NCI-H748 (cell line): ENCODE measurements at regions not wholly inside any gene's neighbourhood (a gene's known extent, or its start where the extent isn't known, plus 50 kb on each side); places are given as distances from the start of the nearest gene placed in this dataset.

Experiments used
- DNase-seq: peaks from one replicate; lab custom pipeline; 2025; ENCODE audit not compliant: unreplicated experiment; lab: John Stamatoyannopoulos, UW

GRCh38 chr12:3931206-3931605 lies 58.0 kb upstream of the PARP11 start:
- no peak for DNase-seq

DNA sequence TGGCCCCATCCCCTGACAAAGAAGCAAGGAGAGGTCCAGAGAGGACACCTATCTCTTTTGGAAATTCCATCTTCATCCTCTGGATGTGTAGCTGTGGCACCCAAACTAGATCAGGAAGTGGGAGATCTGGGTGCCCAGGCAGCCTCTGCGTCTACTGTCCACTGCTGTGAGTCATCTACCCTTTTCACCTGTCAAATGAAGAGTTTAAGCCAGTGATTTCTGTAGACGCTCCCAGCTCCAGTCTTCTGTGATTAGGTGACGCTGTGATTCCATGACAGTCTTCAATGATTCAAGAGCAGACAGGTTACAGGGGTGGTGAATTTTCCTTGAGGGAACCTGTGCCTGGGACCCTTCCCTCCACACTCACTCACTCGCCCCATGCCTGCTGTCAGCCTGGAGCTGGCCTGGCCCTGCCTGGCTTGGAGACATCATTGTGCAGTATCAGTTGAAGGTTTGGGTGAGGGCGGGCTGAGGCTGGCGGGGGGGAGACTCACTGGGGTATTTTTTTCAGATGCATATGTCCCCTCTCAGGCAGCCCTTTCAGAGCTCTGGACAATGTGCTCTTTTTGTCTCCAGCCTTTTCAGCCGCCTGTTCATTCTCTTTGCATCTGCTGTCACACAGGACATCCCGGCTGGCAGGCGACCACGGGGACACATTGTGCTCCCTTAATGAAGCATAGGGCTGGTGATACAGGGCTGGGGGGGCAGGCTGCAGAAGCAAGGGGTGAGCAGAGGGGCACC lies 56.8 kb upstream of the PARP11 start:
- no peak for DNase-seq

DNA sequence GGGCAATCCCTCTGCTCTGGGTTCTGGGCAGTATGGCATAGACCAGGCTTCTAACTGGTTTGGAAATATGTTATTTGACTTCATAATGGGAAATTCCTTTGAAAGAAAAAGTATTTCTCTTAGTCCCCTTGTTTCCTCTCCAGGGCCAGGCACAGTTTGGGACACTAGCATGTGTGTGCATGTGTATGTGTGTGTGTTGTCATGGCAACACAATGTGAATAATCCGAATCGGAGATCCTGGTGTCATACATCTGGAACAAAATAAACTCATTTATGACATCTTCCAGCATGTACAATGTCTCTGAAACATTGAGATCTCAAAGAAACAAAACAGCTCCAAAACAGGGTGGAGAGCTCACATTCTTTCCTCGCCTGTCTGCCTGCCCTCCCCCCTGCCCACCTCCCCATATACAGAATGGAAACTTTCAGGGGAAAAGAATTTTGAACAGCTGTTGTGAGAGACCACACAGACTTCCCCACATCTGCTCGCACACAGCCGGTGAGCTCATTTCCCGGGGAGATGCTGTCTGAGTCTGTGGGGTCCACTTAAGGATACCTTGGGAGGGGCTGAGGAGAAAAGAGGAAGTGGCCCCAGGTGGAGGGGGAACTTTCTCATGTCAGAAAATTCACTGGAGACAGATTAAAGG lies 55.5 kb upstream of the PARP11 start:
- DNase-seq = no peak

DNA sequence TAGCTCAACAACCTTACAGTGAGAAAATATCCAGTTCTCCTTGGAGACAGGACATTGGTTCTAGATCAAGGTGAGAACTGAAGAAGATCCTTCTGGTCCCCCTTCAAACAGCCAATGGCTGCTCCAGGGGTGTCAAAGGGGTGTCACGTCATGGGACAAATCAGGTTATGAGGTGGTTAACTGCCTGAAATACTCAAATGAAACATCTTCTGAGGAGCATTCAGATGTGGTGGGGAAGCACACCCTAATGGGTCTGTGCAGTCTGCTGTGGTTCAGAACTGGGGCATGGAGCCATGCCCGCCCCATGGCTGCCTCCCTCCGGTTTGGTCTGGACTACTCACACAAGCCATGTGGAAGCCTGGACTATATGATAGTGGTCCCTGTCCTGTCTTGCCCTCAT lies 52.4 kb upstream of the PARP11 start:
- no peak for DNase-seq

DNA sequence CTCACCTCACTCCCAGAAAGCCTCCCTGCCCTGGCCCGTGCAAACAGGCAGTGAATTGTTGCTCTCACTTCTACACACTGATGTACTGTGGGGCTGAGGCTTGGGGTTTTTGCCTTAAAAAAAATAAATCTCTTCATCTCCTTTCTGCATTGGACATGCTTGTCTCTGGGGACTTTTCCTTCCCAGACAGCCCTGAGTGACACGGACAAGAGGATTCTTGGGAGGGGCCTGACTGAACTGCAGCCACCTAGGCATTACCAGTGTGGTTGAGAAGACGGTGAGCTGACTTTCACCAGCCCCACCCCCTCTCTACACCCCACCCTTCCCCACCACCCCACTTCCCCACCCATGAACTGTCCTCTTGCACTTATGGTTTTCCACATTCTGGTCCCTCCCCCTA lies 51.6 kb upstream of the PARP11 start:
- no peak for DNase-seq

DNA sequence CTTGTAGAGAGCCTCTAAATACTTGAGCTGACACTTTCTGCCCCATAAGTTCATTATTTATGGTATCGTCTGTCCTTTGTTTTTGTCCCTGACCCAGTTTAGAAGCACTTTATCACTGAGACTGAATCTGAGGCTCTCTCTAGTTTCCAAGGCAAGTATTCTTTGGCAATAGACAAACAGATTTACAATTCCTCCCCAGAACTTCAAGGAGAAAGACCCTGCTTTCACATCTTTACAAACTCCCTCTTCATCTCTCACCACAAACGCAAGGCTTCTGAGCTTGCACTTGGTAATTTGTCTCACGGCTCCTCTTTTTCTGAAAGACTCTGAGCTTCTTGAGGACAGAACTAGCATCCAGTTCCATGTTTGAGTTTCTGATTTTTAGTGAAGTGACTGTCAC lies 49.8 kb upstream of the PARP11 start:
- no peak for DNase-seq
